ENCODE measurements at regions not wholly inside any gene's neighbourhood (a gene's known extent, or its start where the extent isn't known, plus 50 kb on each side); places are given as distances from the start of the nearest gene placed in this dataset.
"Not testable (repeated sequence)": the region's sequence is repeated elsewhere in the genome, so short reads cannot be mapped to it uniquely, and the experiment has no call there.

DNA sequence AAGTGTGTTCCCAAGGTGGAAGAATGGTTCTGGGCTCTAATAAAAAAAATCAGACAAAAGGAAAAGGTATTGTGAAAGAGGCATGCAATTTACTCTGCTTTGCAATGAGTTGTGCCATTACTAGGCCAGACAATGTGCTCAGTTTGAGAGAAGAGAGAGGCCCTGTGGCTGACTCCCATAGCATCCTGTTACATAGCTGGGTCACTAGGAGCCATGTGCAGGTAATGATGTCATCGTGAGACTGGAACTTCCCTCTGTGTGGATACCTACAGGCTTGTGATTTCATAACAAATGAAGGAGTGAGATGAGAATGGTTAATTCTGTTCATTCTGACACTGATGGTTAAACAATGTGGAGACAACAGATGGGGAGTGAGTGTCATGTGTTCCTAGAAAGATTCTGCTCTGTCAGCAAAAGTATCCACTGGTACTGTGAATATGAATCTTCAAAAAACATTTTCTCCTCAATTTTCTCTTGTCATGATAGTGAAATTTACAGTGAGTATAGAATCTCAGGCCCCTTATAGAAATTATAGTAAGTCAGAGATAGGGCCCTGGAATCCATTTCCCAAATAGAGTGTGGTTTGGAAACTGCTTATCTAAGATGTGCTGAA lies 648.7 kb upstream of the DPPA4 start:
- Mint-ChIP-seq H3K9me3 (no peaks in the 10 kb centered on the region), H3K4me3 (no peak overlapping the region), H3K4me1 (ENCODE audit: unreplicated experiment) (no peaks in the 10 kb centered on the region), H3K36me3 (no peaks in the 10 kb centered on the region), H3K27me3 (no peaks in the 10 kb centered on the region), H3K27ac (no peak overlapping the region)
- no peak for DNase-seq (ENCODE audit: extremely low spot score, unreplicated experiment)
- TF ChIP-seq, protein P1, sequence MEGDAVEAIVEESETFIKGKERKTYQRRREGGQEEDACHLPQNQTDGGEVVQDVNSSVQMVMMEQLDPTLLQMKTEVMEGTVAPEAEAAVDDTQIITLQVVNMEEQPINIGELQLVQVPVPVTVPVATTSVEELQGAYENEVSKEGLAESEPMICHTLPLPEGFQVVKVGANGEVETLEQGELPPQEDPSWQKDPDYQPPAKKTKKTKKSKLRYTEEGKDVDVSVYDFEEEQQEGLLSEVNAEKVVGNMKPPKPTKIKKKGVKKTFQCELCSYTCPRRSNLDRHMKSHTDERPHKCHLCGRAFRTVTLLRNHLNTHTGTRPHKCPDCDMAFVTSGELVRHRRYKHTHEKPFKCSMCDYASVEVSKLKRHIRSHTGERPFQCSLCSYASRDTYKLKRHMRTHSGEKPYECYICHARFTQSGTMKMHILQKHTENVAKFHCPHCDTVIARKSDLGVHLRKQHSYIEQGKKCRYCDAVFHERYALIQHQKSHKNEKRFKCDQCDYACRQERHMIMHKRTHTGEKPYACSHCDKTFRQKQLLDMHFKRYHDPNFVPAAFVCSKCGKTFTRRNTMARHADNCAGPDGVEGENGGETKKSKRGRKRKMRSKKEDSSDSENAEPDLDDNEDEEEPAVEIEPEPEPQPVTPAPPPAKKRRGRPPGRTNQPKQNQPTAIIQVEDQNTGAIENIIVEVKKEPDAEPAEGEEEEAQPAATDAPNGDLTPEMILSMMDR (conservative IDR thresholded peaks at IDR 0.05), result no peak

DNA sequence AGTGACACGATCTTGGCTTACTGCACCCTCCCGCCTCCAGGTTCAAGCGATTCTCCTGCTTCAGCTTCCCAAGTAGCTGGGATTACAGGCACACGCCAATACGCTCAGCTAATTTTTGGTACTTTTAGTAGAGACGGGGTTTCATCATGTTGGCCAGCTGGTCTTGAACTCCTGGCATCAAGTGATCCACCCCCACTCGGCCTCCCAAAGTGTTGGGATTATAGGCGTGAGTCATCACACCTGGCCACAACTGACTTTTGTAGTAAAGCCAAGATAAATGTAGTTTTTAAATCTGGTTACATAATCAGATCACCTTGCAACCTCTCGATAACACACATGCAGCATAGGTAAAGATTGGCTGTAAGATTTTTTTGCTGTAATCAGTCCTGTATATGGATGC lies 657.5 kb upstream of the DPPA4 start:
- Mint-ChIP-seq H3K9me3 (no peaks in the 10 kb centered on the region), H3K4me3 (no peak overlapping the region), H3K27me3 (no peaks in the 10 kb centered on the region), H3K4me1 (ENCODE audit: unreplicated experiment) (no peaks in the 10 kb centered on the region), H3K27ac (no peak overlapping the region), H3K36me3 (no peaks in the 10 kb centered on the region)
- no peak for DNase-seq (ENCODE audit: extremely low spot score, unreplicated experiment)
- TF ChIP-seq, protein P1 (conservative IDR thresholded peaks at IDR 0.05), result no peak

DNA sequence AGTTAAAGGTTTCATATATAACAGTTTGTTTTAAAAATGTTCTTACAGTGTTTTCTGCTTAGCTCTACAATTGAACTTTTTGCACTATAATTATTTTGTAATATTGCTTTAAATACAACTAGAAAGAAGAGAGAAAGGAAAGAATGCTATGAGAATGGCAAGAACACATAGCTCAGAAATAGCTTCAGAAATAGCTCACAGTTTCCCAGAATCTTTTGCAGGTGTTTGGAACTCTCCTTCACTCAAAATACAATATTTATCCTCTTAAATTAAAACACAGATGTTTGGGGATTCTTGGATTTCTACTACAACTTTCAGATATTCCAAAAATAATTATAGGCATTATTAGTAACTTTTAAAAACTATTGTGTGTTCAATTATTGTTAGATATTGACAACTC lies 658.0 kb upstream of the DPPA4 start:
- H3K4me3 Mint-ChIP-seq, result no peak overlapping the region

DNA sequence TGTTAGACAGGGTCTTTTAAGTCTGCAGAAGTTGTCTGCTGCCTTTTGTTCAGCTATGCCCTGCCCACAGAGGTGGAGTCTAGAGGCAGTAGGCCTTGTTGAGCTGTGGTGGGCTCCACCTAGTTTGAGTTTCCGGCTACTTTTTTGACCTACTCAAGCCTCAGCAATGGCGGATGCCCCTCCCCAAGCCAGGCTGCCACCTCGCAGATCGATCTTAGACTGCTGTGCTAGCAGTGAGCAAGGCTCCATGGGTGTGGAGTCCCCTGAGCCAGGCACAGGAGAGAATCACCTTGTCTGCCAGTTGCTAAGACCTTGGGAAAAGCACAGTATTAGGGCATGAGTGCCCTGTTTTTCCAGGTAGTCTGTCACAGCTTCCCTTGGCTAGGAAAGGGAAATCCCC lies 664.6 kb upstream of the DPPA4 start:
- H3K27me3 Mint-ChIP-seq; H3K36me3 Mint-ChIP-seq; H3K9me3 Mint-ChIP-seq; DNase-seq (ENCODE audit: extremely low spot score, unreplicated experiment); H3K4me1 Mint-ChIP-seq (ENCODE audit: unreplicated experiment); H3K27ac Mint-ChIP-seq; H3K4me3 Mint-ChIP-seq: not testable (repeated sequence)

More for the DNA sequence above, 658.0 kb upstream of the DPPA4 start:
- H3K9me3 Mint-ChIP-seq, result no peaks in the 10 kb centered on the region
- no peaks in the 10 kb centered on the region for H3K4me1 Mint-ChIP-seq (ENCODE audit: unreplicated experiment)
- H3K36me3 Mint-ChIP-seq, result no peaks in the 10 kb centered on the region
- no peak overlapping the region for H3K27ac Mint-ChIP-seq
- DNase-seq (ENCODE audit: extremely low spot score, unreplicated experiment), result no peak
- TF ChIP-seq, protein P1 (conservative IDR thresholded peaks at IDR 0.05), result no peak
- H3K27me3 Mint-ChIP-seq, result no peaks in the 10 kb centered on the region

DNA sequence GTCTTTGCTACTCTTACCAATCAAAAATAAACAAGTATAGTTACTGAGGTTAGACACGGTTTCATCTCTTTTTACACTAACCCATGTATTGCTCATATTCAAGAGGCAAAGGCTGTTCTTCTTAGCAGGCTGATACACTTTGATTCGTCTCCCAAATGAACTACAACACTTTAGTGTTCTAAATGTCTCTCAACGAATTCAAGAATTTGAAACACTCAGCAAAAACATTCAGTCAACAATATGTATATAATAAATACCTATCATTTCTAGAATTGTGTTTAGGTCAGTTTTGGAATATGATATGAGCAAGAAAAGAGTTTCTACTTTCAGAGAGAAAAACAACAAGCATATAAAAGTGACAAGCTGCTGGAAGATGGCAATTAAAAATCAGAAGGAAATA lies 669.6 kb upstream of the DPPA4 start:
- no peaks in the 10 kb centered on the region for H3K27me3 Mint-ChIP-seq
- no peaks in the 10 kb centered on the region for H3K4me1 Mint-ChIP-seq (ENCODE audit: unreplicated experiment)
- no peaks in the 10 kb centered on the region for H3K36me3 Mint-ChIP-seq
- H3K4me3 Mint-ChIP-seq, result no peak overlapping the region
- no peaks in the 10 kb centered on the region for H3K9me3 Mint-ChIP-seq
- no peak overlapping the region for H3K27ac Mint-ChIP-seq
- no peak for DNase-seq (ENCODE audit: extremely low spot score, unreplicated experiment)
- TF ChIP-seq, protein P1 (conservative IDR thresholded peaks at IDR 0.05), result no peak

DNA sequence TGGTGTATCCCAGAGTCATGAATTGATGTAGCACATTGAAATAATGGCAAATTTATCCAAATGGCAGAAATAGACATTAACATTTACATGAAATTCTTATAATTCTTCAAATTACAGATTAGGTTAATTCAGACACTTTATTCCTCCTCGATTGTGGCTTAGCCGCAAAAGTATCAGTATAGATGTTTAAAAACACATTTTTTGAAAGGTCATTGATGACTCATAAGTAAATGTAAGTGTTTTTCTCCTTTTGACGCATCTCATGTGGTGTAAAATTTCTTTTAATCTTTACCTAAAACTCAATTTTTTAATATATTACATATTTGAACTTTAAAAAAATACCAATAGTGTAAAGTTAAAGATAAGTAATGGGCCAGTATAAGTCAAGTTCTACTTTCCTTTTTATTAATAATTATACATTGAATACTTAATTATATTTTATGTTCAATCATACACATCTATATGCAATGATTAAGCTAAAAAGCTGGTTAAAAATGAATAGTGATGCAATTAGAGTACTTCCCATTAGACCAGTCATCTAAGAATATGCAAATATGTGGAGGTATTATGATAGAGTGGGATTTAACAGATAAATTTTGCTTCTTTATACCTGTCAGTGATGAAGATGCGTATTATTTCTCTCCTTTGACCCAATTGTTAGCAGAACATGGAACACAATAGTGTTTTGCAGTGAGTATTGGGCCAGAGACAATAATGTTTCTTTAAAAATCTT lies 678.1 kb upstream of the DPPA4 start:
- TF ChIP-seq, protein P1 (conservative IDR thresholded peaks at IDR 0.05), result no peak
- Mint-ChIP-seq H3K27ac (no peak overlapping the region), H3K9me3 (peaks cover 5% of the 10 kb centered on the region), H3K4me1 (ENCODE audit: unreplicated experiment) (no peaks in the 10 kb centered on the region), H3K27me3 (no peaks in the 10 kb centered on the region), H3K4me3 (no peak overlapping the region), H3K36me3 (no peaks in the 10 kb centered on the region)
- no peak for DNase-seq (ENCODE audit: extremely low spot score, unreplicated experiment)
